WI38 (cell line): ENCODE measurements at regions not wholly inside any gene's neighbourhood (a gene's known extent, or its start where the extent isn't known, plus 50 kb on each side); places are given as distances from the start of the nearest gene placed in this dataset.

Experiments
- H3K4me3 ChIP-seq: 2 replicates; pipeline ENCODE4 v1.5.1; 2011; ENCODE audit warnings: low read depth, mild to moderate bottlenecking, control low read depth, low read length
- CTCF ChIP-seq: IDR thresholded peaks from 2 replicates; pipeline ENCODE4 v1.5.1; 2012; ENCODE audit warnings: low read depth, mild to moderate bottlenecking, control low read depth, low read length

DNA sequence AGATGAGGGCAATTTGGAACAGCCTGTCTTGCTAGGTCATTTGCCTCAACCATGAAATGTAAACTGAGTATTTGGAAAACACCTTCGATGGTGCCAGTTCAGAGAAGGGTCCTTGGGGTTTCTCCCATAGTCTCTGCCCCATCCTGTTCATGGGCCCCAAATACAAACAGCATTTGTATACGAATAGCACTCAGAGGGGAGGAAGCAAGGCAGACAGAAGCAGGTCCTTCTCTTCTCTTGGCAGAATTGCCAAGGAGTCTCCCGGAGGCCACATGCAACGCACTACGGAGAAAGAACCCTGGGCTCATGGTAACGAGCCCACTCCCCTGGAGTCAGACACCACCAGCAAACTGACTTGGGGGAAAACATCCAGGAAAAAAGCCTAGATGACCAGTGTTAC, 162.1 kb downstream of the RAB11FIP2 start:
- no peak for TF ChIP-seq CTCF
- H3K4me3 ChIP-seq, result no peak overlapping the region

DNA sequence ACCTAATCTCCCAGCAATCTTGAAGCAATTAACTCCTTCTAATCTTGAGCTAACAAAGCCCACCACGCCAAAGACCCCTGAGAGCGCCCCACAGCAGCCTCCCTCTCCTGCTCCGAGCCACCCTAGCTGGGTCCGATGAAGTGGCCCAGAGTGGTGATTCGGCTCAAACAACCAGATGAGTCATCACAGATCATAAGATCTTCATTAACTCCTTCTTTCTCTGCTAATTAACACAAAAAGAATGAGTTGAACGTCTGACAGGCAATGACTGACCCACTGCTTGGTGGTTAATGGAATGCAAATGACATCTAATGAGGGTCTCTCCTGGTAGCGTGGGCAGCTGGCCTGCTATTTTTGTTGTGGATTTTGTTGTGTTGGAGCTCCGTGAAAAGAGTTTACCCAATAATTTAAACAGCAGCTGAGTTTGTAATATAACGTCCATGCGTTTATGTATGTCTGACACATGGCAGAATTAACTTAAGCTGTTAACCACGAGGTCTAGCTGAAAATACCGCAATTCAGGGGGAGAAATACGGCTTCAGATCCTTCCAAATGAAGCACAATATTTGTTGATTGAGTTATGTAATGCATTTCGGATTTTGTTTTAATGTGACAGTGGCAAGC, 161.4 kb downstream of the RAB11FIP2 start:
- no peak overlapping the region for H3K4me3 ChIP-seq
- TF ChIP-seq CTCF, result no peak

DNA sequence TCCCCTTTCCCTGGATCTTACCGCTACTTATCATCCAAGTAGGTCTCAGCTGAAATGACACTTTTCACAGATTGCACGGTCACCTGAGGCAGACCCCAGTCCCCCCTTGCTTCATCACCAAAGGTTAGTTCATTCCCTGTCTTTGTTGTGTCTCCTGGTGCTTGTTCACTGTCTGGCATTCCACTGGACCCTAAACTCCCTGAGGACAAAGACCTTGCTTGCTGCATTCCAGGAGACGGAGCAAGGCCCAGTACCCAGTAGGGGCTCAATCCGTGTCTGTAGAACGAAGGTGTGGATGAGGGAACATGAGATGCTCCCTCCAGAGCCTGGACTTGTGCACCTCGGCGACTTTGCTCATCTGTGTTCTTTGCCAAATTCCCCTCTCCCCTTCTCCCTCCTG, 160.0 kb downstream of the RAB11FIP2 start:
- no peak for TF ChIP-seq CTCF

DNA sequence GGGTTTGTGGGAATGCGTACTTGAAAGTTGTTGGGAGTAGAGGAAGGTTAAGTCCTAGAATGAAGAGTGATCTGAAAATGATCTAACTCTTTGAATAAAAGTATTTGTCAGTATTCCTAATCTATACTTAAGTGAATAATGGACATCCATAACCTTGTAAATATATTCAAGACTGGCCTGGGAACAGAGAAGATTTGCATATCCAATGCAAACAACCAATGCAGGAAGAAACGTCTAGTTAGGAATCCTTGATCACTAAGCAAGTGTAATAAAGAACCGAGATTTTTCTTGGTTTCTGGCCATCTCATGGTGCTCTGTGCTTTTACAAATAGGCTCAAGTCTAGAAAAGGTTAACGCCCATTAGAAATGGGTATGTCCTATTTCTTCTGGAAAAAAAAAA, 157.1 kb downstream of the RAB11FIP2 start:
- no peak overlapping the region for H3K4me3 ChIP-seq
- no peak for TF ChIP-seq CTCF

More for the DNA sequence above, 160.0 kb downstream of the RAB11FIP2 start:
- H3K4me3 ChIP-seq, result no peak overlapping the region

GRCh38 chr10:117892681-117893220, 154.0 kb downstream of the RAB11FIP2 start:
- no peak overlapping the region for H3K4me3 ChIP-seq
- TF ChIP-seq CTCF, result no peak

- TF ChIP-seq CTCF, result no peak
- H3K4me3 ChIP-seq, result no peak overlapping the region
These were observed 152.4 kb downstream of the RAB11FIP2 start for GRCh38 chr10:117894339-117894738.

DNA sequence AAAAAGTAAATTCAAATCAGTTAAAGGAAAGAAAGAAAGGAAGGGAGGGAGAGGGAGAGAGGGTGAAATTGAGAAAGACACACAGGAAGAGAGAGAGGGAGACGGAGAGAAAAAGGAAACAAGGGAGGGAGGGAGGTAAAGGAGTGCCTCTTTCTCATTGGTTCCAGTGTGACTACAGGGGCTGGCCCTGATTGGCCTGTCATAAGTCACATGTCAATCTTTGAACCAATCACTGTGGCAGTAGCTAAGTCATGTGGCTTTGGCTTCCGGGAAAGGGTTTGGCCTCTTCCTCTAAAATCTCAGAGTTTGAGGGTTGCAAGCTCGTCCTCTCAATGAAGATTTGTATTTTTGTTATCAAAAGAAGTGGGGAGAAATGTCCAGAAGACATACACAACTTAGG, 150.2 kb downstream of the RAB11FIP2 start:
- H3K4me3 ChIP-seq, result no peak overlapping the region
- no peak for TF ChIP-seq CTCF
